Stomach (tissue), 4 donors: ENCODE measurements at regions not wholly inside any gene's neighbourhood (a gene's known extent, or its start where the extent isn't known, plus 50 kb on each side); places are given as distances from the start of the nearest gene placed in this dataset.

ENCODE experiments used
- POLR2AphosphoS5 ChIP-seq, 3 donors: sonication (generic); formaldehyde crosslinking; IDR thresholded peaks; one replicate each; pipeline ENCODE4 v1.6.1; 2016; ENCODE audit warnings: antibody characterized with exemption in 3 of 3
- TF ChIP-seq, protein P1 (sequence below), 7 experiments: fragments of 450-650 bp in 4 of 7; fragments of 200-600 bp in 3 of 7; sonication (generic) in 3 of 7; IDR thresholded peaks; one replicate each; pipeline ENCODE4 v1.5.1; 2016 to 2019; ENCODE audit warnings: antibody characterized with exemption in 7 of 7, control low read depth in 2 of 7, mild to moderate bottlenecking in 1 of 7

DNA sequence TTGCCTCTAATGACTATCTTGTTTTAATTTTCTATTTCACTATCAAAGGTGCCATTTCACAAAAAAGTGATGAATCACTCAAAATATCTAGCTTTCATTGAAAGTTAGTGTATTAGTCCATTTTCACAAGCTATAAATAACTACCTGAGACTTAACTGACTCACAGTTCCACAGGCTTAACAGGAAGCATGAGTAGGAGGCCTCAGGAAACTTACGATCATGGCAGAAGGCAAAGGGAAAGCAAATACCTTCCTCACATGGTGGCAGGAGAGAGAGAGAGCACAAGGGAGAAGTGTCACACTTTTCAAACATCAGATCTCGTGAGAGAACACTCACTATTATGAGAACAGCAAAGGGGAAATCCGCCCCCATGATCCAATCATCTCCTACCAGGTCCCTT is 1220.4 kb upstream of the ZEB2 start:
- TF ChIP-seq, protein P1, sequence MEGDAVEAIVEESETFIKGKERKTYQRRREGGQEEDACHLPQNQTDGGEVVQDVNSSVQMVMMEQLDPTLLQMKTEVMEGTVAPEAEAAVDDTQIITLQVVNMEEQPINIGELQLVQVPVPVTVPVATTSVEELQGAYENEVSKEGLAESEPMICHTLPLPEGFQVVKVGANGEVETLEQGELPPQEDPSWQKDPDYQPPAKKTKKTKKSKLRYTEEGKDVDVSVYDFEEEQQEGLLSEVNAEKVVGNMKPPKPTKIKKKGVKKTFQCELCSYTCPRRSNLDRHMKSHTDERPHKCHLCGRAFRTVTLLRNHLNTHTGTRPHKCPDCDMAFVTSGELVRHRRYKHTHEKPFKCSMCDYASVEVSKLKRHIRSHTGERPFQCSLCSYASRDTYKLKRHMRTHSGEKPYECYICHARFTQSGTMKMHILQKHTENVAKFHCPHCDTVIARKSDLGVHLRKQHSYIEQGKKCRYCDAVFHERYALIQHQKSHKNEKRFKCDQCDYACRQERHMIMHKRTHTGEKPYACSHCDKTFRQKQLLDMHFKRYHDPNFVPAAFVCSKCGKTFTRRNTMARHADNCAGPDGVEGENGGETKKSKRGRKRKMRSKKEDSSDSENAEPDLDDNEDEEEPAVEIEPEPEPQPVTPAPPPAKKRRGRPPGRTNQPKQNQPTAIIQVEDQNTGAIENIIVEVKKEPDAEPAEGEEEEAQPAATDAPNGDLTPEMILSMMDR (IDR thresholded peaks at IDR 0.05), result no peak
- TF ChIP-seq POLR2AphosphoS5 (IDR thresholded peaks at IDR 0.05), result no peak
